Endothelial cell of umbilical vein (primary cell): ENCODE measurements at regions not wholly inside any gene's neighbourhood (a gene's known extent, or its start where the extent isn't known, plus 50 kb on each side); places are given as distances from the start of the nearest gene placed in this dataset.

ENCODE experiments used
- CTCF ChIP-seq, 2 donors: IDR thresholded peaks; 1 replicate in 1 of 2; 2 replicates in 1 of 2; pipeline ENCODE4 v1.5.1; 2011; ENCODE audit warnings: low read length in 2 of 2, mild to moderate bottlenecking in 2 of 2, moderate library complexity in 2 of 2, control low read depth in 1 of 2, inconsistent platforms in 1 of 2, low read depth in 1 of 2; ENCODE audit not compliant: insufficient read depth in 1 of 2; ENCODE audit errors: extremely low read depth in 1 of 2
- EZH2 ChIP-seq: IDR thresholded peaks from 2 replicates; pipeline ENCODE4 v1.6.1; 2012; ENCODE audit warnings: borderline replicate concordance, low read depth, mild to moderate bottlenecking, moderate library complexity, low read length, inconsistent platforms; ENCODE audit not compliant: severe bottlenecking
- FOS ChIP-seq: IDR thresholded peaks from 2 replicates; pipeline ENCODE4 v1.6.1; 2011; ENCODE audit warnings: mild to moderate bottlenecking, low read length, moderate library complexity, borderline replicate concordance; ENCODE audit not compliant: insufficient read depth
- GATA2 ChIP-seq: IDR thresholded peaks from 2 replicates; pipeline ENCODE4 v1.7.0; 2011; ENCODE audit warnings: low read depth, mild to moderate bottlenecking, moderate library complexity, mixed read lengths, low read length; ENCODE audit not compliant: insufficient read length, insufficient read depth
- JUN ChIP-seq: IDR thresholded peaks from 2 replicates; pipeline ENCODE4 v1.6.1; 2011; ENCODE audit warnings: borderline replicate concordance, low read depth; ENCODE audit not compliant: insufficient read length, insufficient read depth
- MAX ChIP-seq: IDR thresholded peaks from 2 replicates; pipeline ENCODE4 v1.6.1; 2011; ENCODE audit not compliant: insufficient read depth, insufficient read length
- MYC ChIP-seq: IDR thresholded peaks from one replicate; pipeline ENCODE4 v1.6.1; 2011; ENCODE audit warnings: mild to moderate bottlenecking, low read depth, low read length
- POLR2A ChIP-seq: IDR thresholded peaks from 2 replicates; pipeline ENCODE4 v1.6.1; 2012; ENCODE audit warnings: low read depth, mild to moderate bottlenecking, control low read depth, low read length
- POLR2AphosphoS5 ChIP-seq: IDR thresholded peaks from 2 replicates; pipeline ENCODE4 v1.6.1; 2012; ENCODE audit warnings: low read depth, mild to moderate bottlenecking, control low read depth, low read length, moderate library complexity; ENCODE audit not compliant: insufficient read depth

- TF ChIP-seq EZH2 (no peak), POLR2AphosphoS5 (no peak), CTCF (IDR thresholded peaks at IDR 0.05; ENCODE audit: extremely low read depth in 1 of 2, insufficient read depth in 1 of 2, low read depth in 1 of 2, low read length in 2 of 2) (no peak), POLR2A (no peak), MAX (no peak), JUN (no peak), FOS (no peak), GATA2 (no peak), MYC (no peak)
These were observed 366.5 kb downstream of the BCOR start for GRCh38 chrX:39731330-39731667.
